WTC11 (cell line): ENCODE measurements at regions not wholly inside any gene's neighbourhood (a gene's known extent, or its start where the extent isn't known, plus 50 kb on each side); places are given as distances from the start of the nearest gene placed in this dataset.

Experiments
- ATAC-seq: fragments of 200-7000 bp; cut with Tn5 transposase; 2 replicates; pipeline ENCODE4 v1.10.0; 2021; ENCODE audit warnings: mild to moderate bottlenecking, moderate library complexity
- CTCF ChIA-PET: fragments of 300-600 bp; sonication (Branson Sonifier 250); formaldehyde crosslinking; loops from one replicate; lab custom pipeline; 2021; ENCODE audit warnings: antibody characterized with exemption; lab: Charles Lee
- POLR2A ChIA-PET: fragments of 350-600 bp; sonication (Branson Sonifier 250); formaldehyde crosslinking; loops from one replicate; lab custom pipeline; 2021; ENCODE audit warnings: antibody characterized with exemption; lab: Charles Lee
- DNase-seq: peaks from one replicate; pipeline ENCODE4 v3.0.0; 2021; ENCODE audit warnings: low spot score
- H3K27ac Mint-ChIP-seq: 2 replicates; pipeline ENCODE4 v1.8.0; 2021; ENCODE audit warnings: mixed read lengths
- H3K27me3 Mint-ChIP-seq: 2 replicates; pipeline ENCODE4 v1.8.0; 2021; ENCODE audit warnings: low read depth, mild to moderate bottlenecking, moderate library complexity, mixed read lengths
- H3K36me3 Mint-ChIP-seq: 2 replicates; pipeline ENCODE4 v1.8.0; 2021; ENCODE audit warnings: mixed read lengths
- H3K4me1 Mint-ChIP-seq: 2 replicates; pipeline ENCODE4 v1.8.0; 2022; ENCODE audit warnings: mixed read lengths
- H3K4me3 Mint-ChIP-seq: 2 replicates; pipeline ENCODE4 v1.8.0; 2021; ENCODE audit warnings: mild to moderate bottlenecking, moderate library complexity, mixed read lengths
- H3K9me3 Mint-ChIP-seq: 2 replicates; pipeline ENCODE4 v1.8.0; 2021; ENCODE audit warnings: mixed read lengths
- ERG ChIP-seq: fragments of 250-450 bp; sonication (Bioruptor Pico); IDR thresholded peaks from 2 replicates; pipeline ENCODE4 v1.8.0; 2021; ENCODE audit warnings: mild to moderate bottlenecking
- GABPB1 ChIP-seq: sonication (generic); formaldehyde crosslinking; IDR thresholded peaks from 2 replicates; pipeline ENCODE4 v1.8.1; 2023; ENCODE audit warnings: mild to moderate bottlenecking, missing genetic modification reagents
- IRF2 ChIP-seq: sonication (generic); formaldehyde crosslinking; IDR thresholded peaks from 2 replicates; pipeline ENCODE4 v1.8.0; 2022; ENCODE audit warnings: low read depth, missing genetic modification reagents, borderline replicate concordance
- JUN ChIP-seq: sonication (generic); formaldehyde crosslinking; IDR thresholded peaks from 2 replicates; pipeline ENCODE4 v1.8.0; 2023; ENCODE audit warnings: mild to moderate bottlenecking, missing genetic modification reagents
- MAX ChIP-seq: sonication (generic); formaldehyde crosslinking; IDR thresholded peaks from 2 replicates; pipeline ENCODE4 v1.8.0; 2022; ENCODE audit warnings: mild to moderate bottlenecking, missing genetic modification reagents
- NFATC4 ChIP-seq: fragments of 250-450 bp; sonication (Bioruptor Pico); IDR thresholded peaks from 2 replicates; pipeline ENCODE4 v1.9.0; 2021; ENCODE audit warnings: mild to moderate bottlenecking
- NFYB ChIP-seq: sonication (generic); formaldehyde crosslinking; conservative IDR thresholded peaks from 2 replicates; pipeline ENCODE4 v1.8.0; 2022; ENCODE audit warnings: low read depth, missing genetic modification reagents
- NR1H2 ChIP-seq: sonication (generic); formaldehyde crosslinking; IDR thresholded peaks from 2 replicates; pipeline ENCODE4 v1.9.0; 2021; ENCODE audit warnings: mild to moderate bottlenecking, moderate library complexity, missing genetic modification reagents
- PRRX2 ChIP-seq: fragments of 250-450 bp; sonication (Bioruptor Pico); IDR thresholded peaks from 2 replicates; pipeline ENCODE4 v1.8.0; 2021; ENCODE audit warnings: mild to moderate bottlenecking
- RORB ChIP-seq: fragments of 250-450 bp; sonication (Bioruptor Pico); IDR thresholded peaks from 2 replicates; pipeline ENCODE4 v1.9.0; 2021; ENCODE audit warnings: mild to moderate bottlenecking
- SOX15 ChIP-seq: fragments of 250-450 bp; sonication (Bioruptor Pico); IDR thresholded peaks from 2 replicates; pipeline ENCODE4 v1.9.0; 2021; ENCODE audit warnings: mild to moderate bottlenecking
- TCF7 ChIP-seq: sonication (generic); formaldehyde crosslinking; IDR thresholded peaks from 2 replicates; pipeline ENCODE4 v1.8.0; 2022; ENCODE audit warnings: mild to moderate bottlenecking, low read depth, missing genetic modification reagents, moderate library complexity
- ZNF425 ChIP-seq: fragments of 250-450 bp; sonication (Bioruptor Pico); conservative IDR thresholded peaks from 2 replicates; pipeline ENCODE4 v1.9.0; 2021; ENCODE audit warnings: mild to moderate bottlenecking
- ZNF532 ChIP-seq: fragments of 250-450 bp; sonication (Bioruptor Pico); IDR thresholded peaks from 2 replicates; pipeline ENCODE4 v1.9.0; 2021; ENCODE audit warnings: mild to moderate bottlenecking, borderline replicate concordance
- TF ChIP-seq, protein P1 (sequence below): sonication (generic); formaldehyde crosslinking; conservative IDR thresholded peaks from 2 replicates; pipeline ENCODE4 v1.8.1; 2023; ENCODE audit warnings: mild to moderate bottlenecking, low read depth, missing genetic modification reagents, moderate library complexity
- TF ChIP-seq, protein P2 (sequence below): sonication (generic); formaldehyde crosslinking; IDR thresholded peaks from 2 replicates; pipeline ENCODE4 v1.8.1; 2023; ENCODE audit warnings: mild to moderate bottlenecking, missing genetic modification reagents, moderate library complexity
- TF ChIP-seq, protein P3 (sequence below): sonication (generic); formaldehyde crosslinking; IDR thresholded peaks from 2 replicates; pipeline ENCODE4 v1.8.0; 2022; ENCODE audit warnings: mild to moderate bottlenecking, missing genetic modification reagents
- TF ChIP-seq, protein P4 (sequence below): fragments of 250-450 bp; sonication (Bioruptor Pico); IDR thresholded peaks from 2 replicates; pipeline ENCODE4 v1.9.0; 2021; ENCODE audit warnings: moderate library complexity, mild to moderate bottlenecking, inconsistent platforms, borderline replicate concordance

DNA sequence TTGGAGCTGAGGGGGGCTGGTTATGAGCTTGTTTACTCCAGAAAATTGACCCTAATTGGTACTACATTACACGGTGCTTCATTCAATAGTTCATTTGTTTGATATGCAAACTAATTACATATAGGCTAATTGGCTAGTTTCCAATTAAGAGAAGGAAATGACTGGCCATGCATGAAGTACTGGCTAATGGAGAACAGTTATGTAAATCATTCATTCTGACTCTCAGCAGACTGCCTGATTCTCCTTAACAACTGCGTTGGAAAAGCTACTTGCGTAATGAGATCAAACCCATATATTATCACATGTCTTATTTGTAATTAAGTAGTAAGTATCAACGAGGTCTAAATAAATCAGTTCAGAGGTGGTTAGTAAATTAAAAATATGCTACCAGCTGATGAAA is 81.8 kb upstream of the CTTNBP2 start:
- H3K9me3 Mint-ChIP-seq = no peaks in the 10 kb centered on the region
- CTCF ChIA-PET = no interaction called here
- no peak overlapping the region for H3K27ac Mint-ChIP-seq
- DNase-seq (no peak), ATAC-seq (no peak)
- POLR2A ChIA-PET = no interaction called here
- no peak overlapping the region for H3K4me3 Mint-ChIP-seq
- H3K27me3 Mint-ChIP-seq = peaks cover 32% of the 10 kb centered on the region
- H3K4me1 Mint-ChIP-seq = peaks cover 19% of the 10 kb centered on the region
- no peaks in the 10 kb centered on the region for H3K36me3 Mint-ChIP-seq
- TF ChIP-seq TCF7 (CRISPR knock-in tag) = no peak
- TF ChIP-seq, protein P1, sequence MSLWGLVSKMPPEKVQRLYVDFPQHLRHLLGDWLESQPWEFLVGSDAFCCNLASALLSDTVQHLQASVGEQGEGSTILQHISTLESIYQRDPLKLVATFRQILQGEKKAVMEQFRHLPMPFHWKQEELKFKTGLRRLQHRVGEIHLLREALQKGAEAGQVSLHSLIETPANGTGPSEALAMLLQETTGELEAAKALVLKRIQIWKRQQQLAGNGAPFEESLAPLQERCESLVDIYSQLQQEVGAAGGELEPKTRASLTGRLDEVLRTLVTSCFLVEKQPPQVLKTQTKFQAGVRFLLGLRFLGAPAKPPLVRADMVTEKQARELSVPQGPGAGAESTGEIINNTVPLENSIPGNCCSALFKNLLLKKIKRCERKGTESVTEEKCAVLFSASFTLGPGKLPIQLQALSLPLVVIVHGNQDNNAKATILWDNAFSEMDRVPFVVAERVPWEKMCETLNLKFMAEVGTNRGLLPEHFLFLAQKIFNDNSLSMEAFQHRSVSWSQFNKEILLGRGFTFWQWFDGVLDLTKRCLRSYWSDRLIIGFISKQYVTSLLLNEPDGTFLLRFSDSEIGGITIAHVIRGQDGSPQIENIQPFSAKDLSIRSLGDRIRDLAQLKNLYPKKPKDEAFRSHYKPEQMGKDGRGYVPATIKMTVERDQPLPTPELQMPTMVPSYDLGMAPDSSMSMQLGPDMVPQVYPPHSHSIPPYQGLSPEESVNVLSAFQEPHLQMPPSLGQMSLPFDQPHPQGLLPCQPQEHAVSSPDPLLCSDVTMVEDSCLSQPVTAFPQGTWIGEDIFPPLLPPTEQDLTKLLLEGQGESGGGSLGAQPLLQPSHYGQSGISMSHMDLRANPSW = no peak
- TF ChIP-seq SOX15 (CRISPR knock-in tag) = no peak
- no peak for TF ChIP-seq PRRX2
- no peak for TF ChIP-seq ERG (CRISPR knock-in tag)

GRCh38 chr7:117960351-117960750 is 87.1 kb upstream of the CTTNBP2 start:
- ChIA-PET POLR2A (no interaction called here), CTCF (interaction anchor here (1.1 kb wide), 1 partner anchor 33 kb away, joined by 6 read pairs; no protein-coding TSS in a partner anchor)
- no peak for ATAC-seq
- H3K9me3 Mint-ChIP-seq = no peaks in the 10 kb centered on the region
- no peak overlapping the region for H3K27ac Mint-ChIP-seq
- no peak for DNase-seq
- peaks cover 3% of the 10 kb centered on the region for H3K27me3 Mint-ChIP-seq
- no peak overlapping the region for H3K4me3 Mint-ChIP-seq
- peaks cover 54% of the 10 kb centered on the region for H3K4me1 Mint-ChIP-seq
- H3K36me3 Mint-ChIP-seq = no peaks in the 10 kb centered on the region
- TF ChIP-seq RORB (CRISPR knock-in tag) (no peak), NR1H2 (no peak), GABPB1 (CRISPR knock-in tag) (no peak), MAX (no peak), JUN (no peak), NFYB (no peak), NFATC4 (CRISPR knock-in tag) (no peak), ZNF532 (no peak), ZNF425 (no peak), IRF2 (CRISPR knock-in tag) (no peak)
- TF ChIP-seq, protein P2, sequence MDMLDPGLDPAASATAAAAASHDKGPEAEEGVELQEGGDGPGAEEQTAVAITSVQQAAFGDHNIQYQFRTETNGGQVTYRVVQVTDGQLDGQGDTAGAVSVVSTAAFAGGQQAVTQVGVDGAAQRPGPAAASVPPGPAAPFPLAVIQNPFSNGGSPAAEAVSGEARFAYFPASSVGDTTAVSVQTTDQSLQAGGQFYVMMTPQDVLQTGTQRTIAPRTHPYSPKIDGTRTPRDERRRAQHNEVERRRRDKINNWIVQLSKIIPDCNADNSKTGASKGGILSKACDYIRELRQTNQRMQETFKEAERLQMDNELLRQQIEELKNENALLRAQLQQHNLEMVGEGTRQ = no peak
- TF ChIP-seq, protein P3, sequence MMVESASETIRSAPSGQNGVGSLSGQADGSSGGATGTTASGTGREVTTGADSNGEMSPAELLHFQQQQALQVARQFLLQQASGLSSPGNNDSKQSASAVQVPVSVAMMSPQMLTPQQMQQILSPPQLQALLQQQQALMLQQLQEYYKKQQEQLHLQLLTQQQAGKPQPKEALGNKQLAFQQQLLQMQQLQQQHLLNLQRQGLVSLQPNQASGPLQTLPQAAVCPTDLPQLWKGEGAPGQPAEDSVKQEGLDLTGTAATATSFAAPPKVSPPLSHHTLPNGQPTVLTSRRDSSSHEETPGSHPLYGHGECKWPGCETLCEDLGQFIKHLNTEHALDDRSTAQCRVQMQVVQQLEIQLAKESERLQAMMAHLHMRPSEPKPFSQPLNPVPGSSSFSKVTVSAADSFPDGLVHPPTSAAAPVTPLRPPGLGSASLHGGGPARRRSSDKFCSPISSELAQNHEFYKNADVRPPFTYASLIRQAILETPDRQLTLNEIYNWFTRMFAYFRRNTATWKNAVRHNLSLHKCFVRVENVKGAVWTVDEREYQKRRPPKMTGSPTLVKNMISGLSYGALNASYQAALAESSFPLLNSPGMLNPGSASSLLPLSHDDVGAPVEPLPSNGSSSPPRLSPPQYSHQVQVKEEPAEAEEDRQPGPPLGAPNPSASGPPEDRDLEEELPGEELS (CRISPR knock-in tag) = no peak
- TF ChIP-seq, protein P4, sequence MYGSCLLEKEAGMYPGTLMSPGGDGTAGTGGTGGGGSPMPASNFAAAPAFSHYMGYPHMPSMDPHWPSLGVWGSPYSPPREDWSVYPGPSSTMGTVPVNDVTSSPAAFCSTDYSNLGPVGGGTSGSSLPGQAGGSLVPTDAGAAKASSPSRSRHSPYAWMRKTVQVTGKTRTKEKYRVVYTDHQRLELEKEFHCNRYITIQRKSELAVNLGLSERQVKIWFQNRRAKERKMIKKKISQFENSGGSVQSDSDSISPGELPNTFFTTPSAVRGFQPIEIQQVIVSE (CRISPR knock-in tag) = no peak
